GM18858 (cell line): ENCODE measurements at regions not wholly inside any gene's neighbourhood (a gene's known extent, or its start where the extent isn't known, plus 50 kb on each side); places are given as distances from the start of the nearest gene placed in this dataset.

Source experiments
- ATAC-seq: cut with Tn5 transposase; IDR thresholded peaks from one replicate; pipeline ENCODE4 v1.9.1; 2021; ENCODE audit not compliant: unreplicated experiment

- no peak for ATAC-seq
Observed at GRCh38 chr6:18668994-18669393, 281.8 kb downstream of the RNF144B start.

- ATAC-seq = no peak
Observed at GRCh38 chr6:18672852-18673251, 285.7 kb downstream of the RNF144B start.

- no peak for ATAC-seq
Observed at GRCh38 chr6:18674346-18674745, 287.2 kb downstream of the RNF144B start.

GRCh38 chr6:18675881-18676280 lies 288.7 kb downstream of the RNF144B start:
- ATAC-seq = no peak

GRCh38 chr6:18676548-18676947 lies 289.4 kb downstream of the RNF144B start:
- ATAC-seq = no peak

- no peak for ATAC-seq
Observed at GRCh38 chr6:18680842-18681241, 293.7 kb downstream of the RNF144B start.

- no peak for ATAC-seq
Observed at GRCh38 chr6:18681832-18682503, 294.8 kb downstream of the RNF144B start.

GRCh38 chr6:18684343-18684742 lies 297.2 kb downstream of the RNF144B start:
- no peak for ATAC-seq

- no peak for ATAC-seq
Observed at GRCh38 chr6:18692929-18693685, 306.0 kb downstream of the RNF144B start.

GRCh38 chr6:18693881-18694280 lies 306.7 kb downstream of the RNF144B start:
- ATAC-seq = no peak

GRCh38 chr6:18703546-18703945 lies 316.4 kb downstream of the RNF144B start:
- no peak for ATAC-seq

- ATAC-seq = no peak
Observed at GRCh38 chr6:18707714-18708439, 320.7 kb downstream of the RNF144B start.

GRCh38 chr6:18712595-18712994 lies 325.4 kb downstream of the RNF144B start:
- no peak for ATAC-seq

GRCh38 chr6:18720075-18720474 lies 332.9 kb downstream of the RNF144B start:
- no peak for ATAC-seq

- ATAC-seq = no peak
Observed at GRCh38 chr6:18724056-18724455, 336.9 kb downstream of the RNF144B start.

GRCh38 chr6:18725449-18725848 lies 338.3 kb downstream of the RNF144B start:
- no peak for ATAC-seq

GRCh38 chr6:18733921-18734550 lies 346.9 kb downstream of the RNF144B start:
- ATAC-seq = no peak

- no peak for ATAC-seq
Observed at GRCh38 chr6:18741741-18742140, 354.6 kb downstream of the RNF144B start.

GRCh38 chr6:18742406-18742805 lies 355.3 kb downstream of the RNF144B start:
- ATAC-seq = no peak

GRCh38 chr6:18746727-18747126 lies 359.6 kb downstream of the RNF144B start:
- ATAC-seq = no peak

- no peak for ATAC-seq
Observed at GRCh38 chr6:18748314-18748713, 361.2 kb downstream of the RNF144B start.
